H1 (cell line): ENCODE measurements at regions not wholly inside any gene's neighbourhood (a gene's known extent, or its start where the extent isn't known, plus 50 kb on each side); places are given as distances from the start of the nearest gene placed in this dataset.

Experiments used
- BRCA1 ChIP-seq: IDR thresholded peaks from 2 replicates; pipeline ENCODE4 v1.6.1; 2012; ENCODE audit warnings: low read depth, low read length, improper control_type of control experiment
- EP300 ChIP-seq, 2 experiments: IDR thresholded peaks; 1 replicate in 1 of 2; 2 replicates in 1 of 2; pipeline ENCODE4 v1.6.1; 2011 to 2012; ENCODE audit warnings: low read depth in 2 of 2, low read length in 2 of 2, mild to moderate bottlenecking in 2 of 2, borderline replicate concordance in 1 of 2, inconsistent platforms in 1 of 2, moderate library complexity in 1 of 2
- JUND ChIP-seq: IDR thresholded peaks from 2 replicates; pipeline ENCODE4 v1.6.1; 2011; ENCODE audit warnings: mild to moderate bottlenecking, improper control_type of control experiment, low read length
- POLR2A ChIP-seq, 2 experiments: IDR thresholded peaks; 1 replicate in 1 of 2; 2 replicates in 1 of 2; pipeline ENCODE4 v1.6.1; 2011; ENCODE audit warnings: low read depth in 2 of 2, low read length in 2 of 2, mild to moderate bottlenecking in 2 of 2; ENCODE audit errors: control extremely low read depth in 1 of 2
- TEAD4 ChIP-seq: IDR thresholded peaks from 2 replicates; pipeline ENCODE4 v1.6.1; 2012; ENCODE audit warnings: low read depth, low read length, inconsistent platforms, mixed read lengths
- TF ChIP-seq, protein P1 (sequence below), 3 experiments: IDR thresholded peaks; 1 replicate in 2 of 3; 2 replicates in 1 of 3; pipeline versions ENCODE4 v1.5.1 to v1.6.1; 2011; ENCODE audit warnings: low read length in 3 of 3, mild to moderate bottlenecking in 3 of 3, inconsistent platforms in 2 of 3, low read depth in 1 of 3, moderate library complexity in 1 of 3; ENCODE audit not compliant: insufficient read depth in 1 of 3; ENCODE audit errors: control extremely low read depth in 1 of 3

DNA sequence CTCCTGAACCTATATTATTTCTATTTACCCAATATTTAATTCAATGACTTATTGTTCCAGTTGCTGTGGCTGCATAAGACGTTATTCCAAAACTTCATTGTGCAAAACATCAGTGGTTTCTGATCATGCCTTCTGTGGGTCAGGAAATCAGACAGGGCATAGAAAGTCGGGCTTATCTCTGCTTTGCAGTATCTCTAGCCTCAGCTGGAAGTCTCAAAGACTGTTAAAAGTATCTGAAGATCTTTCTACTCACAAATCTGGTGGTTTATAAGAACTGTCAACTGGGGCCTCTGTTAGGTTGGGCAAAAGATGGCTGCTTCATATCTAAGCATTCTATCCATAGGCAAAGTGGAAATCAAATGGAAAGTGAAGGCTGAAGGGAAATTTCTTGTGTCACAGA lies 687.7 kb upstream of the ARRDC3 start:
- TF ChIP-seq POLR2A (IDR thresholded peaks at IDR 0.05; ENCODE audit: control extremely low read depth in 1 of 2, low read depth in 2 of 2, low read length in 2 of 2) (no peak), TEAD4 (no peak), EP300 (IDR thresholded peaks at IDR 0.05; ENCODE audit: borderline replicate concordance in 1 of 2, low read depth in 2 of 2, low read length in 2 of 2) (no peak), BRCA1 (no peak), JUND (no peak)
- TF ChIP-seq, protein P1, sequence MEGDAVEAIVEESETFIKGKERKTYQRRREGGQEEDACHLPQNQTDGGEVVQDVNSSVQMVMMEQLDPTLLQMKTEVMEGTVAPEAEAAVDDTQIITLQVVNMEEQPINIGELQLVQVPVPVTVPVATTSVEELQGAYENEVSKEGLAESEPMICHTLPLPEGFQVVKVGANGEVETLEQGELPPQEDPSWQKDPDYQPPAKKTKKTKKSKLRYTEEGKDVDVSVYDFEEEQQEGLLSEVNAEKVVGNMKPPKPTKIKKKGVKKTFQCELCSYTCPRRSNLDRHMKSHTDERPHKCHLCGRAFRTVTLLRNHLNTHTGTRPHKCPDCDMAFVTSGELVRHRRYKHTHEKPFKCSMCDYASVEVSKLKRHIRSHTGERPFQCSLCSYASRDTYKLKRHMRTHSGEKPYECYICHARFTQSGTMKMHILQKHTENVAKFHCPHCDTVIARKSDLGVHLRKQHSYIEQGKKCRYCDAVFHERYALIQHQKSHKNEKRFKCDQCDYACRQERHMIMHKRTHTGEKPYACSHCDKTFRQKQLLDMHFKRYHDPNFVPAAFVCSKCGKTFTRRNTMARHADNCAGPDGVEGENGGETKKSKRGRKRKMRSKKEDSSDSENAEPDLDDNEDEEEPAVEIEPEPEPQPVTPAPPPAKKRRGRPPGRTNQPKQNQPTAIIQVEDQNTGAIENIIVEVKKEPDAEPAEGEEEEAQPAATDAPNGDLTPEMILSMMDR (IDR thresholded peaks at IDR 0.05; ENCODE audit: control extremely low read depth in 1 of 3, insufficient read depth in 1 of 3, low read depth in 1 of 3, low read length in 3 of 3) = no peak
